ENCODE measurements at regions not wholly inside any gene's neighbourhood (a gene's known extent, or its start where the extent isn't known, plus 50 kb on each side); places are given as distances from the start of the nearest gene placed in this dataset.

GRCh38 chr3:177764933-177765332 lies 567.7 kb upstream of the TBL1XR1 start:
- Histone ChIP-seq H3K4me3 (ENCODE audit: low read length) (no peak overlapping the region), H3K9me3 (ENCODE audit: low read length) (no peaks in the 10 kb centered on the region), H2AFZ (ENCODE audit: low read depth, low read length) (no peak overlapping the region), H3K27me3 (ENCODE audit: insufficient read depth, low read depth, low read length) (no peaks in the 10 kb centered on the region), H3K79me2 (replicated peaks; ENCODE audit: insufficient read depth, low read length) (no peaks in the 10 kb centered on the region), H3K27ac (ENCODE audit: low read length) (no peak overlapping the region), H3K9ac (ENCODE audit: low read length) (no peak overlapping the region), H3F3A (ENCODE audit: insufficient read depth, low read length, poor library complexity, severe bottlenecking) (no peaks in the 10 kb centered on the region), H4K20me1 (ENCODE audit: insufficient read depth) (no peaks in the 10 kb centered on the region), H3K36me3 (ENCODE audit: insufficient read depth, low read length) (no peaks in the 10 kb centered on the region), H3K9me2 (ENCODE audit: insufficient read depth, low read length) (no peaks in the 10 kb centered on the region), H3K4me2 (ENCODE audit: low read length) (no peak overlapping the region)
- TF ChIP-seq SMC3 (conservative IDR thresholded peaks at IDR 0.05; ENCODE audit: poor library complexity), result no peak
- TF ChIP-seq RAD21 (conservative IDR thresholded peaks at IDR 0.05), result no peak
- TF ChIP-seq EP300 (conservative IDR thresholded peaks at IDR 0.05; ENCODE audit: poor library complexity, severe bottlenecking), result no peak
- TF ChIP-seq CTCF (IDR thresholded peaks at IDR 0.05; ENCODE audit: poor library complexity, severe bottlenecking), result no peak

GRCh38 chr3:177770383-177771230 lies 573.3 kb upstream of the TBL1XR1 start:
- Histone ChIP-seq H3F3A (ENCODE audit: insufficient read depth, low read length, poor library complexity, severe bottlenecking) (no peaks in the 10 kb centered on the region), H3K79me2 (replicated peaks; ENCODE audit: insufficient read depth, low read length) (no peaks in the 10 kb centered on the region), H4K20me1 (ENCODE audit: insufficient read depth) (no peaks in the 10 kb centered on the region), H3K36me3 (ENCODE audit: insufficient read depth, low read length) (no peaks in the 10 kb centered on the region), H3K9ac (ENCODE audit: low read length) (no peak overlapping the region), H3K27ac (ENCODE audit: low read length) (no peak overlapping the region), H3K27me3 (ENCODE audit: insufficient read depth, low read depth, low read length) (no peaks in the 10 kb centered on the region), H2AFZ (ENCODE audit: low read depth, low read length) (no peak overlapping the region), H3K9me2 (ENCODE audit: insufficient read depth, low read length) (no peaks in the 10 kb centered on the region), H3K4me3 (ENCODE audit: low read length) (no peak overlapping the region), H3K4me2 (ENCODE audit: low read length) (no peak overlapping the region), H3K9me3 (ENCODE audit: low read length) (no peaks in the 10 kb centered on the region)
- TF ChIP-seq REST (IDR thresholded peaks at IDR 0.05; ENCODE audit: borderline replicate concordance) (no peak), RAD21 (conservative IDR thresholded peaks at IDR 0.05) (no peak), CTCF (IDR thresholded peaks at IDR 0.05; ENCODE audit: poor library complexity, severe bottlenecking) (no peak), TAF1 (IDR thresholded peaks at IDR 0.05; ENCODE audit: low read depth) (no peak), EZH2 (IDR thresholded peaks at IDR 0.05; ENCODE audit: borderline replicate concordance, insufficient read depth, low read length, poor library complexity, severe bottlenecking) (no peak), POLR2AphosphoS5 (IDR thresholded peaks at IDR 0.05) (no peak), MXI1 (conservative IDR thresholded peaks at IDR 0.05; ENCODE audit: poor library complexity, severe bottlenecking) (no peak), SMC3 (conservative IDR thresholded peaks at IDR 0.05; ENCODE audit: poor library complexity) (no peak), EP300 (conservative IDR thresholded peaks at IDR 0.05; ENCODE audit: poor library complexity, severe bottlenecking) (no peak)

All from neural cell (in vitro differentiated cells).